HepG2 (cell line): ENCODE measurements at regions not wholly inside any gene's neighbourhood (a gene's known extent, or its start where the extent isn't known, plus 50 kb on each side); places are given as distances from the start of the nearest gene placed in this dataset.

ENCODE experiments used
- CHD2 ChIP-seq: IDR thresholded peaks from 2 replicates; pipeline ENCODE4 v1.6.1; 2011; ENCODE audit warnings: low read depth, low read length, improper control_type of control experiment
- CTCF ChIP-seq: sonication (generic); formaldehyde crosslinking; IDR thresholded peaks from 2 replicates; pipeline ENCODE4 v1.5.0; 2020; ENCODE audit warnings: mild to moderate bottlenecking, missing genetic modification reagents, moderate library complexity
- JUND ChIP-seq: sonication (generic); formaldehyde crosslinking; IDR thresholded peaks from 2 replicates; pipeline ENCODE4 v1.8.0; 2022; ENCODE audit warnings: mild to moderate bottlenecking, missing genetic modification reagents
- MYNN ChIP-seq: sonication (generic); formaldehyde crosslinking; IDR thresholded peaks from 2 replicates; pipeline ENCODE4 v1.4.0; 2020; ENCODE audit warnings: mild to moderate bottlenecking, low read depth, missing genetic modification reagents
- NCOA2 ChIP-seq: sonication (generic); formaldehyde crosslinking; IDR thresholded peaks from 2 replicates; pipeline ENCODE4 v1.8.0; 2022; ENCODE audit warnings: inconsistent platforms
- POLR2A ChIP-seq, 2 experiments: IDR thresholded peaks; 2 replicates each; pipeline ENCODE4 v1.6.1; 2011; ENCODE audit warnings: low read depth in 2 of 2, low read length in 2 of 2, mild to moderate bottlenecking in 1 of 2, moderate library complexity in 1 of 2; ENCODE audit not compliant: insufficient read depth in 1 of 2
- POLR2AphosphoS5 ChIP-seq: IDR thresholded peaks from 2 replicates; pipeline ENCODE4 v1.6.1; 2012; ENCODE audit warnings: low read depth, low read length
- RXRB ChIP-seq: IDR thresholded peaks from 2 replicates; pipeline ENCODE4 v1.6.1; 2016; ENCODE audit warnings: borderline replicate concordance, missing genetic modification reagents, missing compliant biosample characterization
- SMC3 ChIP-seq: IDR thresholded peaks from 2 replicates; pipeline ENCODE4 v1.6.1; 2011; ENCODE audit warnings: low read length, improper control_type of control experiment
- SNAI1 ChIP-seq: sonication (generic); formaldehyde crosslinking; IDR thresholded peaks from 2 replicates; pipeline ENCODE4 v1.5.0; 2020; ENCODE audit warnings: mild to moderate bottlenecking, missing genetic modification reagents, borderline replicate concordance
- ZNF143 ChIP-seq: sonication (generic); formaldehyde crosslinking; IDR thresholded peaks from 2 replicates; pipeline ENCODE4 v1.4.0; 2020; ENCODE audit warnings: missing genetic modification reagents
- ZNF451 ChIP-seq: sonication (generic); formaldehyde crosslinking; IDR thresholded peaks from 2 replicates; pipeline ENCODE4 v1.5.0; 2020; ENCODE audit warnings: mild to moderate bottlenecking, missing genetic modification reagents
- ZNF766 ChIP-seq: sonication (generic); formaldehyde crosslinking; IDR thresholded peaks from 2 replicates; pipeline ENCODE4 v1.5.0; 2020; ENCODE audit warnings: missing genetic modification reagents, borderline replicate concordance

- TF ChIP-seq ZNF766 (CRISPR knock-in tag) (no peak), CTCF (no peak), ZNF451 (no peak), POLR2A (IDR thresholded peaks at IDR 0.05; ENCODE audit: insufficient read depth in 1 of 2, low read depth in 2 of 2, low read length in 2 of 2) (no peak), NCOA2 (no peak), SNAI1 (CRISPR knock-in tag) (no peak), MYNN (CRISPR knock-in tag) (no peak), CHD2 (no peak), POLR2AphosphoS5 (no peak), ZNF143 (CRISPR knock-in tag) (no peak), SMC3 (no peak), RXRB (CRISPR knock-in tag) (no peak), JUND (CRISPR knock-in tag) (no peak)
Observed at GRCh38 chr4:31039382-31039781, 319.2 kb downstream of the PCDH7 start.
